H9 (cell line): ENCODE measurements at regions not wholly inside any gene's neighbourhood (a gene's known extent, or its start where the extent isn't known, plus 50 kb on each side); places are given as distances from the start of the nearest gene placed in this dataset.

Experiments
- DNase-seq: peaks from one replicate; pipeline ENCODE4 v3.0.0-alpha.2; 2017
- H2AFZ ChIP-seq: one replicate; pipeline ENCODE4 v1.6.1; 2013; ENCODE audit warnings: mild to moderate bottlenecking, low read length, control low read depth, moderate library complexity
- H2AK5ac ChIP-seq: 2 replicates; pipeline ENCODE4 v1.6.1; 2013; ENCODE audit warnings: low read length, control low read depth, mixed read lengths; ENCODE audit not compliant: insufficient read length
- H2BK120ac ChIP-seq: one replicate; pipeline ENCODE4 v1.6.1; 2013; ENCODE audit warnings: low read depth, mild to moderate bottlenecking, low read length, control low read depth, inconsistent platforms; ENCODE audit not compliant: poor library complexity, severe bottlenecking
- H2BK12ac ChIP-seq: 2 replicates; pipeline ENCODE4 v1.6.1; 2013; ENCODE audit warnings: low read length, control low read depth, mixed read lengths, low read depth; ENCODE audit not compliant: insufficient read length
- H2BK15ac ChIP-seq: 2 replicates; pipeline ENCODE4 v1.6.1; 2013; ENCODE audit warnings: low read depth, low read length, control low read depth
- H2BK20ac ChIP-seq: one replicate; pipeline ENCODE4 v1.6.1; 2013; ENCODE audit warnings: low read depth, mild to moderate bottlenecking, low read length, control low read depth, inconsistent platforms; ENCODE audit not compliant: poor library complexity, severe bottlenecking
- H2BK5ac ChIP-seq: 2 replicates; pipeline ENCODE4 v1.6.1; 2013; ENCODE audit warnings: low read length, control low read depth, mixed read lengths; ENCODE audit not compliant: insufficient read length
- H3K14ac ChIP-seq: 2 replicates; pipeline ENCODE4 v1.6.1; 2013; ENCODE audit warnings: low read length, control low read depth; ENCODE audit not compliant: insufficient read depth
- H3K18ac ChIP-seq: 2 replicates; pipeline ENCODE4 v1.6.1; 2013; ENCODE audit warnings: low read depth, mild to moderate bottlenecking, mixed read lengths, low read length, control low read depth; ENCODE audit not compliant: insufficient read length
- H3K23ac ChIP-seq: 2 replicates; pipeline ENCODE4 v1.6.1; 2013; ENCODE audit warnings: low read length, control low read depth, mixed read lengths, low read depth; ENCODE audit not compliant: insufficient read length
- H3K23me2 ChIP-seq: 2 replicates; pipeline ENCODE4 v1.6.1; 2013; ENCODE audit warnings: low read depth, mild to moderate bottlenecking, mixed read lengths, low read length, control low read depth; ENCODE audit not compliant: insufficient read length, poor library complexity, severe bottlenecking
- H3K27ac ChIP-seq: 2 replicates; pipeline ENCODE4 v1.5.1; 2013; ENCODE audit warnings: low read length, control low read depth, mixed read lengths, low read depth; ENCODE audit not compliant: insufficient read length
- H3K27me3 ChIP-seq: 2 replicates; pipeline ENCODE4 v1.6.1; 2013; ENCODE audit warnings: low read length, control low read depth, inconsistent platforms; ENCODE audit not compliant: insufficient read depth
- H3K4ac ChIP-seq: 2 replicates; pipeline ENCODE4 v1.6.1; 2013; ENCODE audit warnings: low read depth, mild to moderate bottlenecking, control low read depth, inconsistent platforms, low read length, moderate library complexity
- H3K4me1 ChIP-seq: 2 replicates; pipeline ENCODE4 v1.6.1; 2013; ENCODE audit warnings: low read length, control low read depth, inconsistent platforms; ENCODE audit not compliant: insufficient read depth
- H3K4me2 ChIP-seq: 2 replicates; pipeline ENCODE4 v1.6.1; 2013; ENCODE audit warnings: low read length, control low read depth, mixed read lengths; ENCODE audit not compliant: insufficient read length, insufficient read depth
- H3K56ac ChIP-seq: 2 replicates; pipeline ENCODE4 v1.6.1; 2013; ENCODE audit warnings: low read depth, mild to moderate bottlenecking, mixed read lengths, low read length, control low read depth; ENCODE audit not compliant: insufficient read length
- H3K79me1 ChIP-seq: 2 replicates; pipeline ENCODE4 v1.6.1; 2013; ENCODE audit warnings: low read depth, mild to moderate bottlenecking, moderate library complexity, low read length, control low read depth, inconsistent platforms; ENCODE audit not compliant: insufficient read depth, poor library complexity, severe bottlenecking
- H3K79me2 ChIP-seq: 2 replicates; pipeline ENCODE4 v1.6.1; 2013; ENCODE audit warnings: low read length, control low read depth, inconsistent platforms; ENCODE audit not compliant: insufficient read depth
- H3K9ac ChIP-seq: 2 replicates; pipeline ENCODE4 v1.6.1; 2013; ENCODE audit warnings: low read length, control low read depth, mixed read lengths; ENCODE audit not compliant: insufficient read length; ENCODE audit errors: extremely low read depth
- H3K9me3 ChIP-seq: one replicate; pipeline ENCODE4 v1.6.1; 2013; ENCODE audit warnings: low read depth, low read length, inconsistent platforms; ENCODE audit not compliant: control insufficient read depth
- H3T11ph ChIP-seq: one replicate; pipeline ENCODE4 v1.6.1; 2013; ENCODE audit warnings: mild to moderate bottlenecking, low read length, control low read depth, inconsistent platforms
- H4K20me1 ChIP-seq: one replicate; pipeline ENCODE4 v1.6.1; 2013; ENCODE audit not compliant: control insufficient read depth, insufficient read length, insufficient read depth
- H4K5ac ChIP-seq: 2 replicates; pipeline ENCODE4 v1.6.1; 2013; ENCODE audit warnings: low read depth, mild to moderate bottlenecking, mixed read lengths, low read length, control low read depth; ENCODE audit not compliant: insufficient read length
- H4K8ac ChIP-seq: replicated peaks from 2 replicates; pipeline ENCODE4 v1.6.1; 2013; ENCODE audit warnings: low read length, control low read depth, mixed read lengths, low read depth; ENCODE audit not compliant: insufficient read length
- H4K91ac ChIP-seq: 2 replicates; pipeline ENCODE4 v1.6.1; 2013; ENCODE audit warnings: low read depth, mild to moderate bottlenecking, moderate library complexity, mixed read lengths, low read length, control low read depth; ENCODE audit not compliant: insufficient read length
- H3K27ac Mint-ChIP-seq, 3 experiments: 2 replicates in 2 of 3; 3 replicates in 1 of 3; pipeline ENCODE4 v1.8.0; 2020 to 2021; ENCODE audit warnings: mixed read lengths in 3 of 3, mild to moderate bottlenecking in 1 of 3, moderate library complexity in 1 of 3
- H3K27me3 Mint-ChIP-seq: 2 replicates; pipeline ENCODE4 v1.8.0; 2021; ENCODE audit warnings: low read depth, mild to moderate bottlenecking, moderate library complexity, mixed read lengths
- H3K36me3 Mint-ChIP-seq, 3 experiments: 2 replicates in 2 of 3; 3 replicates in 1 of 3; pipeline ENCODE4 v1.8.0; 2020 to 2021; ENCODE audit warnings: low read depth in 3 of 3, mixed read lengths in 3 of 3; ENCODE audit not compliant: insufficient read depth in 1 of 3
- H3K4me1 Mint-ChIP-seq, 2 experiments: 2 replicates each; pipeline ENCODE4 v1.8.0; 2020; ENCODE audit warnings: mixed read lengths in 2 of 2
- H3K4me3 Mint-ChIP-seq, 2 experiments: 2 replicates in 1 of 2; 3 replicates in 1 of 2; pipeline ENCODE4 v1.8.0; 2020 to 2021; ENCODE audit warnings: mild to moderate bottlenecking in 2 of 2, mixed read lengths in 2 of 2, moderate library complexity in 1 of 2
- H3K9me3 Mint-ChIP-seq, 2 experiments: 2 replicates in 1 of 2; 3 replicates in 1 of 2; pipeline ENCODE4 v1.8.0; 2020; ENCODE audit warnings: mild to moderate bottlenecking in 2 of 2, mixed read lengths in 2 of 2, moderate library complexity in 1 of 2
- CTCF ChIP-seq: fragments of 200-600 bp; sonication (generic); conservative IDR thresholded peaks from 3 replicates; pipeline ENCODE4 v1.8.0; 2021; ENCODE audit warnings: antibody characterized with exemption, mild to moderate bottlenecking
- WGBS: extraction: QIAGEN DNeasy Blood & Tissue Kit; methylation state at CpG from one replicate; pipeline ENCODE4 v1.1.7; 2013; ENCODE audit warnings: missing lambda C conversion rate, low lambda C conversion rate, mixed read lengths; ENCODE audit not compliant: insufficient read length; ENCODE audit errors: extremely low coverage; 5-methylcytosine and 5-hydroxymethylcytosine counted together

- H2AFZ ChIP-seq = no peak overlapping the region
- no peaks in the 10 kb centered on the region for H3K23me2 ChIP-seq
- no peaks in the 10 kb centered on the region for H3K79me2 ChIP-seq
- no peak overlapping the region for H3K27ac ChIP-seq
- H4K20me1 ChIP-seq = no peaks in the 10 kb centered on the region
- no peak overlapping the region for H2BK12ac ChIP-seq
- no peak for TF ChIP-seq CTCF
- H2BK120ac ChIP-seq = no peak overlapping the region
- no peak overlapping the region for H3K4ac ChIP-seq
- H3T11ph ChIP-seq = no peak overlapping the region
- no peak overlapping the region for H3K56ac ChIP-seq
- Mint-ChIP-seq H3K9me3 (no peaks in the 10 kb centered on the region), H3K4me3 (no peak overlapping the region), H3K36me3 (peaks cover 0 to 6% (median 0%) of the 10 kb centered on the region in 3 experiments; a peak in 2 of 7 replicates), H3K4me1 (peaks cover 10 to 17% of the 10 kb centered on the region in 2 experiments), H3K27me3 (no peaks in the 10 kb centered on the region), H3K27ac (no peak overlapping the region)
- H4K91ac ChIP-seq = no peak overlapping the region
- H3K23ac ChIP-seq = no peak overlapping the region
- H3K14ac ChIP-seq = no peak overlapping the region
- WGBS = no CpG with 5 or more reads among the region's 1 CpG
- no peaks in the 10 kb centered on the region for H3K4me1 ChIP-seq
- H2BK15ac ChIP-seq = no peak overlapping the region
- H4K5ac ChIP-seq = no peak overlapping the region
- H3K27me3 ChIP-seq = no peaks in the 10 kb centered on the region
- no peak overlapping the region for H2AK5ac ChIP-seq
- no peak overlapping the region for H4K8ac ChIP-seq
- H3K79me1 ChIP-seq = no peaks in the 10 kb centered on the region
- H3K9ac ChIP-seq = no peak overlapping the region
- no peaks in the 10 kb centered on the region for H3K9me3 ChIP-seq
- no peak overlapping the region for H2BK20ac ChIP-seq
- H2BK5ac ChIP-seq = no peak overlapping the region
- DNase-seq = no peak
- H3K18ac ChIP-seq = no peak overlapping the region
- no peak overlapping the region for H3K4me2 ChIP-seq
Observed at GRCh38 chr18:68340606-68341005, 374.3 kb downstream of the TMX3 start.
